HCT116 (cell line): ENCODE measurements at regions not wholly inside any gene's neighbourhood (a gene's known extent, or its start where the extent isn't known, plus 50 kb on each side); places are given as distances from the start of the nearest gene placed in this dataset.

Source experiments
- ATAC-seq: fragments of 200-7000 bp; cut with Tn5 transposase; 2 replicates; pipeline ENCODE4 v1.9.1; 2020; ENCODE audit warnings: mild to moderate bottlenecking, moderate library complexity
- BruUV-seq: library from RNA; stranded (reverse); fragments of 400-500 nt; replicated peaks from 2 replicates; lab custom pipeline; 2021; lab: Mats Ljungman, UMichigan
- CTCF ChIA-PET: fragments of 300-600 bp; sonication (Branson Sonifier 250); formaldehyde crosslinking; loops from one replicate; lab custom pipeline; 2021; ENCODE audit warnings: antibody characterized with exemption; lab: Charles Lee
- POLR2A ChIA-PET: fragments of 300-600, 350-600 bp; sonication (Branson Sonifier 250); formaldehyde crosslinking; loops from one replicate; lab custom pipeline; 2021; ENCODE audit warnings: antibody characterized with exemption; lab: Charles Lee
- RAD21 ChIA-PET, 2 experiments: fragments of 300-600 bp; sonication (Branson Sonifier 250); formaldehyde crosslinking; loops; one replicate each; lab custom pipeline; 2023; ENCODE audit warnings: low total read pairs in 2 of 2; ENCODE audit not compliant: uncharacterized antibody in 2 of 2, unreplicated experiment in 2 of 2, low non-redundant PET in 1 of 2; lab: Charles Lee
- DNase-seq: peaks from one replicate; pipeline ENCODE4 v3.0.0-alpha.2; 2010; ENCODE audit warnings: low read depth, low spot score
- H2AFZ ChIP-seq: fragments of 200-600 bp; shearing (Covaris generic), sonication (generic); 2 replicates; pipeline ENCODE4 v1.6.1; 2017; ENCODE audit warnings: low read depth, mixed run types, mixed read lengths, antibody characterized with exemption, low read length; ENCODE audit not compliant: poor library complexity, severe bottlenecking
- H3K27ac ChIP-seq: 2 replicates; pipeline ENCODE4 v1.5.1; 2012; ENCODE audit warnings: low read depth, low read length
- H3K27me3 ChIP-seq: fragments of 200-600 bp; sonication (generic); 2 replicates; pipeline ENCODE4 v1.6.1; 2016; ENCODE audit warnings: mixed run types, low read length, mixed read lengths; ENCODE audit not compliant: insufficient read depth
- H3K36me3 ChIP-seq, 2 experiments: fragments of 200-500 bp in 1 of 2; fragments of 200-600 bp in 1 of 2; sonication (Bioruptor generic) in 1 of 2; sonication (generic) in 1 of 2; 2 replicates each; pipeline versions ENCODE4 v1.5.1 to v1.6.1; 2014 to 2016; ENCODE audit warnings: low read length in 2 of 2, inconsistent platforms in 1 of 2, mixed read lengths in 1 of 2, mixed run types in 1 of 2; ENCODE audit not compliant: insufficient read depth in 2 of 2, control insufficient read depth in 1 of 2
- H3K4me1 ChIP-seq, 2 experiments: fragments of 200-600 bp in 1 of 2; sonication (generic) in 1 of 2; 2 replicates each; pipeline versions ENCODE4 v1.5.1 to v1.6.1; 2012 to 2017; ENCODE audit warnings: low read length in 2 of 2, inconsistent platforms in 1 of 2, mild to moderate bottlenecking in 1 of 2, mixed read lengths in 1 of 2, mixed run types in 1 of 2, moderate library complexity in 1 of 2; ENCODE audit not compliant: insufficient read depth in 2 of 2, control insufficient read depth in 1 of 2
- H3K4me2 ChIP-seq: fragments of 200-600 bp; sonication (generic); 2 replicates; pipeline ENCODE4 v1.6.1; 2017; ENCODE audit warnings: mixed run types, low read length, mixed read lengths
- H3K4me3 ChIP-seq, 2 experiments: fragments of 200-600 bp in 1 of 2; sonication (generic) in 1 of 2; replicated peaks in 1 of 2; 2 replicates each; pipeline ENCODE4 v1.5.1; 2011 to 2016; ENCODE audit warnings: low read length in 2 of 2, control low read depth in 1 of 2, low read depth in 1 of 2, mild to moderate bottlenecking in 1 of 2, mixed read lengths in 1 of 2, mixed run types in 1 of 2
- H3K79me2 ChIP-seq: fragments of 200-600 bp; sonication (generic); 2 replicates; pipeline ENCODE4 v1.6.1; 2017; ENCODE audit warnings: mild to moderate bottlenecking, mixed run types, low read length, moderate library complexity, mixed read lengths; ENCODE audit not compliant: insufficient read depth
- H3K9ac ChIP-seq: fragments of 200-600 bp; sonication (generic); 2 replicates; pipeline ENCODE4 v1.6.1; 2016; ENCODE audit warnings: low read length, mixed read lengths
- H3K9me2 ChIP-seq: fragments of 200-600 bp; sonication (generic), shearing (Covaris generic); 2 replicates; pipeline ENCODE4 v1.6.1; 2017; ENCODE audit warnings: mixed run types, mild to moderate bottlenecking, moderate library complexity; ENCODE audit not compliant: insufficient read depth
- H3K9me3 ChIP-seq, 2 experiments: fragments of 200-500 bp in 1 of 2; fragments of 200-600 bp in 1 of 2; sonication (Bioruptor generic) in 1 of 2; sonication (generic) in 1 of 2; 2 replicates each; pipeline ENCODE4 v1.6.1; 2014 to 2017; ENCODE audit warnings: low read length in 2 of 2, mixed read lengths in 2 of 2, inconsistent platforms in 1 of 2, low read depth in 1 of 2, mild to moderate bottlenecking in 1 of 2, mixed run types in 1 of 2, moderate library complexity in 1 of 2; ENCODE audit not compliant: control insufficient read depth in 1 of 2, insufficient read depth in 1 of 2
- H4K20me1 ChIP-seq: fragments of 200-600 bp; sonication (generic), shearing (Covaris generic); 2 replicates; pipeline ENCODE4 v1.6.1; 2017; ENCODE audit warnings: mixed run types, mild to moderate bottlenecking, moderate library complexity; ENCODE audit not compliant: insufficient read depth
- ATF3 ChIP-seq: IDR thresholded peaks from 2 replicates; pipeline ENCODE4 v1.6.1; 2012
- CBX3 ChIP-seq: IDR thresholded peaks from 2 replicates; pipeline ENCODE4 v1.6.1; 2012; ENCODE audit warnings: low read depth
- CEBPB ChIP-seq: IDR thresholded peaks from 2 replicates; pipeline ENCODE4 v1.6.1; 2012; ENCODE audit warnings: low read depth
- CTCF ChIP-seq, 3 experiments: fragments of 200-600 bp in 1 of 3; sonication (generic) in 1 of 3; IDR thresholded peaks in 2 of 3; conservative IDR thresholded peaks in 1 of 3; 2 replicates each; pipeline ENCODE4 v1.5.1; 2012 to 2017; ENCODE audit warnings: low read depth in 2 of 3, low read length in 2 of 3, antibody characterized with exemption in 1 of 3, borderline replicate concordance in 1 of 3, control low read depth in 1 of 3, mild to moderate bottlenecking in 1 of 3, mixed read lengths in 1 of 3, mixed run types in 1 of 3, moderate library complexity in 1 of 3; ENCODE audit not compliant: insufficient read depth in 1 of 3
- ELF1 ChIP-seq: IDR thresholded peaks from 2 replicates; pipeline ENCODE4 v1.6.1; 2012; ENCODE audit warnings: low read depth, borderline replicate concordance
- EZH2 ChIP-seq: fragments of 200-600 bp; sonication (generic); IDR thresholded peaks from 2 replicates; pipeline ENCODE4 v1.6.1; 2017; ENCODE audit warnings: antibody characterized with exemption, mixed run types
- FOSL1 ChIP-seq: IDR thresholded peaks from 2 replicates; pipeline ENCODE4 v1.6.1; 2012; ENCODE audit warnings: low read depth
- POLR2A ChIP-seq: IDR thresholded peaks from 2 replicates; pipeline ENCODE4 v1.7.0; 2011; ENCODE audit warnings: borderline replicate concordance; ENCODE audit not compliant: insufficient read depth, insufficient read length; ENCODE audit errors: extremely low read depth
- RAD21 ChIP-seq: IDR thresholded peaks from 2 replicates; pipeline ENCODE4 v1.6.1; 2012; ENCODE audit warnings: low read depth, mild to moderate bottlenecking
- SIN3A ChIP-seq: IDR thresholded peaks from 2 replicates; pipeline ENCODE4 v1.6.1; 2012; ENCODE audit warnings: low read depth
- TCF7L2 ChIP-seq: IDR thresholded peaks from 2 replicates; pipeline ENCODE4 v1.7.0; 2011; ENCODE audit warnings: borderline replicate concordance, inconsistent platforms; ENCODE audit not compliant: insufficient read depth, insufficient read length; ENCODE audit errors: extremely low read depth
- YY1 ChIP-seq: IDR thresholded peaks from 2 replicates; pipeline ENCODE4 v1.6.1; 2011; ENCODE audit warnings: low read length, low read depth, moderate library complexity, mild to moderate bottlenecking; ENCODE audit not compliant: insufficient replicate concordance; ENCODE audit errors: extremely low read depth
- ZBTB33 ChIP-seq: IDR thresholded peaks from 2 replicates; pipeline ENCODE4 v1.6.1; 2011; ENCODE audit warnings: mild to moderate bottlenecking, low read length, moderate library complexity; ENCODE audit not compliant: insufficient replicate concordance; ENCODE audit errors: extremely low read depth
- ZNF274 ChIP-seq: fragments of 200-500 bp; sonication (Bioruptor generic); IDR thresholded peaks from 2 replicates; pipeline ENCODE4 v1.6.1; 2014; ENCODE audit warnings: mild to moderate bottlenecking, low read depth, low read length, inconsistent platforms
- intact Hi-C: fragments of 100-400 bp; cut with micrococcal nuclease; formaldehyde crosslinking; loops from 2 replicates; pipeline ENCODE4 v1.10.0; 2022

- no peak for DNase-seq
- BruUV-seq, result no TSS peak
- H4K20me1 ChIP-seq, result no peaks in the 10 kb centered on the region
- no peaks in the 10 kb centered on the region for H3K79me2 ChIP-seq
- H2AFZ ChIP-seq, result no peak overlapping the region
- no peak overlapping the region for H3K27ac ChIP-seq
- POLR2A ChIA-PET, result interaction anchor here (0.7 kb wide), 1 partner anchor 499 kb away, joined by 3 read pairs; no protein-coding TSS in a partner anchor
- RAD21 ChIA-PET, result no interaction called here
- H3K9ac ChIP-seq, result no peak overlapping the region
- no peaks in the 10 kb centered on the region for H3K36me3 ChIP-seq
- TF ChIP-seq FOSL1, result no peak
- TF ChIP-seq ZBTB33, result no peak
- TF ChIP-seq ATF3, result no peak
- no peak for TF ChIP-seq RAD21
- no peak for TF ChIP-seq SIN3A
- no peak for TF ChIP-seq POLR2A
- TF ChIP-seq ZNF274, result no peak
- TF ChIP-seq TCF7L2, result no peak
- no peak for TF ChIP-seq CTCF (IDR thresholded peaks at IDR 0.05 in 2 of 3, conservative IDR thresholded peaks at IDR 0.05 in 1 of 3; ENCODE audit: borderline replicate concordance in 1 of 3, insufficient read depth in 1 of 3, low read depth in 2 of 3, low read length in 2 of 3)
- no peak for TF ChIP-seq CBX3
- TF ChIP-seq CEBPB, result no peak
- no peak for TF ChIP-seq YY1
- no peak for TF ChIP-seq EZH2
- TF ChIP-seq ELF1, result no peak
- TF ChIP-seq, all 23 proteins: peak for 0
- CTCF ChIA-PET, result no interaction called here
- Histone ChIP-seq H3K27me3 (no peaks in the 10 kb centered on the region), H3K4me3 (no peak overlapping the region), H3K4me1 (no peaks in the 10 kb centered on the region), H3K9me2 (no peaks in the 10 kb centered on the region; the same call in 1 of the 2 replicates), H3K4me2 (no peak overlapping the region), H3K9me3 (no peaks in the 10 kb centered on the region)
- ATAC-seq, result no peak
- intact Hi-C loops, result no loop called here
Measured at GRCh38 chr5:86337667-86338460, 279.9 kb upstream of the COX7C start.
